Lung (tissue), 11 donors: ENCODE measurements at regions not wholly inside any gene's neighbourhood (a gene's known extent, or its start where the extent isn't known, plus 50 kb on each side); places are given as distances from the start of the nearest gene placed in this dataset.
"Not testable (repeated sequence)": the region's sequence is repeated elsewhere in the genome, so short reads cannot be mapped to it uniquely, and the experiment has no call there.

Source experiments
- ATAC-seq: fragments of 200-7000 bp; cut with Tn5 transposase; one replicate; pipeline ENCODE4 v1.9.1; 2020; ENCODE audit warnings: moderate number of reproducible peaks; ENCODE audit not compliant: insufficient read depth, low FRiP score
- DNase-seq, 3 donors: peaks; one replicate each; pipeline ENCODE4 v3.0.0-alpha.2; 2013 to 2017
- H3K27ac ChIP-seq, 2 donors: one replicate each; pipeline ENCODE4 v1.5.1; 2013; ENCODE audit warnings: mild to moderate bottlenecking in 2 of 2, moderate library complexity in 2 of 2, control low read depth in 1 of 2, inconsistent platforms in 1 of 2, low read depth in 1 of 2, low read length in 1 of 2
- H3K27me3 ChIP-seq, 3 donors: one replicate each; pipeline ENCODE4 v1.5.1; 2013; ENCODE audit warnings: low read length in 2 of 3; ENCODE audit not compliant: control insufficient read depth in 3 of 3, insufficient read depth in 3 of 3
- H3K36me3 ChIP-seq, 4 donors: one replicate each; pipeline ENCODE4 v1.5.1; 2013; ENCODE audit warnings: low read length in 4 of 4, mild to moderate bottlenecking in 1 of 4, moderate library complexity in 1 of 4; ENCODE audit not compliant: control insufficient read depth in 4 of 4, insufficient read depth in 4 of 4
- H3K4me1 ChIP-seq, 5 donors: one replicate each; pipeline ENCODE4 v1.5.1; 2013; ENCODE audit warnings: low read length in 5 of 5, mild to moderate bottlenecking in 2 of 5, moderate library complexity in 1 of 5; ENCODE audit not compliant: control insufficient read depth in 5 of 5, insufficient read depth in 5 of 5
- H3K4me3 ChIP-seq: one replicate; pipeline ENCODE4 v1.5.1; 2013; ENCODE audit warnings: mild to moderate bottlenecking, control low read depth, moderate library complexity
- H3K9ac ChIP-seq, 2 donors: one replicate each; pipeline ENCODE4 v1.5.1; 2013; ENCODE audit warnings: low read length in 2 of 2, control low read depth in 1 of 2; ENCODE audit not compliant: insufficient read depth in 1 of 2
- H3K9me3 ChIP-seq, 4 donors: one replicate each; pipeline ENCODE4 v1.5.1; 2013; ENCODE audit warnings: low read length in 3 of 4, mild to moderate bottlenecking in 1 of 4, moderate library complexity in 1 of 4; ENCODE audit not compliant: control insufficient read depth in 4 of 4, insufficient read depth in 3 of 4
- CTCF ChIP-seq: IDR thresholded peaks from 2 replicates; pipeline ENCODE4 v1.5.1; 2012; ENCODE audit warnings: mild to moderate bottlenecking; ENCODE audit errors: control extremely low read depth, extremely low read depth
- WGBS, 2 donors: extraction: QIAGEN DNeasy Blood & Tissue Kit; methylation state at CpG; one replicate each; pipeline ENCODE4 v1.1.7; 2013; 5-methylcytosine and 5-hydroxymethylcytosine counted together
- donor health status: control.
- donor health status: control.
- donor health status: Bipolar disorder and iron deficiency.
- donor health status: healthy.
- donor health status: DM: yes; HTN: yes; CAD: no.

- no peak overlapping the region for H3K4me3 ChIP-seq
- no peaks in the 10 kb centered on the region for H3K4me1 ChIP-seq
- TF ChIP-seq CTCF, result no peak
- H3K27me3 ChIP-seq, result peaks cover 0 to 3% (median 0%) of the 10 kb centered on the region in 3 donors
- ATAC-seq, result no peak
- H3K36me3 ChIP-seq, result no peaks in the 10 kb centered on the region
- DNase-seq, result no peak
- H3K9ac ChIP-seq, result no peak overlapping the region
- 62 to 84% methylated on average over 2 of the region's 2 CpGs for WGBS, 2 donors
- H3K9me3 ChIP-seq, result no peaks in the 10 kb centered on the region
- no peak overlapping the region for H3K27ac ChIP-seq
Measured at GRCh38 chrX:124440695-124441094, 94.3 kb downstream of the SH2D1A start.

DNA sequence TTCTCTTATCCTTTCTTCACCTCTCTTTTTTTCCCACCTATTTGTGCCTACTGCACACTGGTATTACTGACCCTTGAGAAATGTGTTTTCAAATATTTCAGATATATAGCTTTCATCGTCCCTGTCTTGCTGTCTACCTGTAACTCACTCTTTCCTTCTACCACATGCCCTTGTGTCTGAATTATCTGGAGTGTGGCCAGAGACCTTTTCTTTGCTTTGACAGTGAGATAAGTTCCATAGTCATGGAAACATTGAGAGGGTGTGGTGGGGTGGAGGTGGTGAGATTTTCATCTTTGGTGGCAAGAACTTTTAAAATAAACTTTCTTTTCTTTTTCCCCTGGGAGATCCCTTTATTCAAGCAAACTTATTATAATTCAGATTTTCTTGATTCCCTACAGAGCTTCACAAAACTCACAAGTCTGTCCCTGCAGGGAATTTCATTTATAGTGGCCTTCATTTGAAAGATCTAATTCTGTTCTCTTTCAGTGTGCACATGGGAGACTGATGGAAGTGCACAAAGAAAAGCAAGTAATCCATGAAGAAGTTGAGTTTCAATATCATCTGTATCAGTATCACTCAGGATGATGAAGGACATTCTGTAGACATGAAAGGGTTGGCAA, 95.7 kb downstream of the SH2D1A start:
- no peaks in the 10 kb centered on the region for H3K4me1 ChIP-seq
- H3K9ac ChIP-seq, result no peak overlapping the region
- no peak overlapping the region for H3K4me3 ChIP-seq
- no peaks in the 10 kb centered on the region for H3K9me3 ChIP-seq
- H3K27ac ChIP-seq, result no peak overlapping the region
- no peak for DNase-seq
- no peak for ATAC-seq
- H3K36me3 ChIP-seq, result no peaks in the 10 kb centered on the region
- peaks cover 0 to 4% (median 0%) of the 10 kb centered on the region in 3 donors for H3K27me3 ChIP-seq
- no peak for TF ChIP-seq CTCF
- WGBS, 2 donors, result 84 to 96% methylated on average over 1 of the region's 1 CpG

- WGBS, 2 donors, result 28 to 81% methylated on average over 1 of the region's 1 CpG
- H3K4me3 ChIP-seq, result no peak overlapping the region
- no peaks in the 10 kb centered on the region for H3K9me3 ChIP-seq
- DNase-seq, result peak in 1 of 3 donors; percentile 4
- no peaks in the 10 kb centered on the region for H3K36me3 ChIP-seq
- peaks cover 0 to 3% (median 0%) of the 10 kb centered on the region in 5 donors for H3K4me1 ChIP-seq
- no peak overlapping the region for H3K9ac ChIP-seq
- H3K27ac ChIP-seq, result no peak overlapping the region
- no peak for ATAC-seq
- peaks cover 0 to 3% (median 3%) of the 10 kb centered on the region in 3 donors for H3K27me3 ChIP-seq
- TF ChIP-seq CTCF, result no peak
Measured at GRCh38 chrX:124455966-124456365, 109.6 kb downstream of the SH2D1A start.

- H3K9me3 ChIP-seq, H3K4me3 ChIP-seq: not testable (repeated sequence)
Measured at GRCh38 chrX:124459851-124460250, 113.5 kb downstream of the SH2D1A start.

More at GRCh38 chrX:124459851-124460250, 113.5 kb downstream of the SH2D1A start:
- not testable (repeated sequence) for ATAC-seq, DNase-seq, H3K9ac ChIP-seq, H3K36me3 ChIP-seq, H3K27me3 ChIP-seq, H3K4me1 ChIP-seq, H3K27ac ChIP-seq
